ENCODE measurements at regions not wholly inside any gene's neighbourhood (a gene's known extent, or its start where the extent isn't known, plus 50 kb on each side); places are given as distances from the start of the nearest gene placed in this dataset.

DNA sequence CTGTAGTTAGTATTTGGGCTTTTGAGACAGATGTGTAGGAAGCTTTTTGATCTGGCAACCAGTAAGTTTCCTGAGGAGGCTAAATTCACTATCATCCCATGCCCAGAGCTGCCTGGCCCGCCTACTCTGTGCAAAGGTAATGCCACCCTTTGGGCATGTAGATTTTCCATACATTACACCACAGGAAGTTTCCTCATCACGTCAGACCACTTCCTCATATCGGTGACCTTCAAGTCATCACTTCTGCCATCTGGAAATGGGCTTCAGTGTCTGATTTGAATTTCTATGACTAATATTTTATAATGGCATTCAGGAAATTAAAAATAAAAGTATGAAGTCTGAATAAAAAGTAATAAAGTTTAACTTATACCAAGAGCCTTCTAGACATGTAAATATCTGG is 825.4 kb downstream of the DCDC2C start:
- TF ChIP-seq, protein P1, sequence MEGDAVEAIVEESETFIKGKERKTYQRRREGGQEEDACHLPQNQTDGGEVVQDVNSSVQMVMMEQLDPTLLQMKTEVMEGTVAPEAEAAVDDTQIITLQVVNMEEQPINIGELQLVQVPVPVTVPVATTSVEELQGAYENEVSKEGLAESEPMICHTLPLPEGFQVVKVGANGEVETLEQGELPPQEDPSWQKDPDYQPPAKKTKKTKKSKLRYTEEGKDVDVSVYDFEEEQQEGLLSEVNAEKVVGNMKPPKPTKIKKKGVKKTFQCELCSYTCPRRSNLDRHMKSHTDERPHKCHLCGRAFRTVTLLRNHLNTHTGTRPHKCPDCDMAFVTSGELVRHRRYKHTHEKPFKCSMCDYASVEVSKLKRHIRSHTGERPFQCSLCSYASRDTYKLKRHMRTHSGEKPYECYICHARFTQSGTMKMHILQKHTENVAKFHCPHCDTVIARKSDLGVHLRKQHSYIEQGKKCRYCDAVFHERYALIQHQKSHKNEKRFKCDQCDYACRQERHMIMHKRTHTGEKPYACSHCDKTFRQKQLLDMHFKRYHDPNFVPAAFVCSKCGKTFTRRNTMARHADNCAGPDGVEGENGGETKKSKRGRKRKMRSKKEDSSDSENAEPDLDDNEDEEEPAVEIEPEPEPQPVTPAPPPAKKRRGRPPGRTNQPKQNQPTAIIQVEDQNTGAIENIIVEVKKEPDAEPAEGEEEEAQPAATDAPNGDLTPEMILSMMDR (IDR thresholded peaks at IDR 0.05): no peak
- TF ChIP-seq POLR2A (IDR thresholded peaks at IDR 0.05; ENCODE audit: low read depth) (no peak), POLR2AphosphoS5 (IDR thresholded peaks at IDR 0.05) (no peak), EP300 (IDR thresholded peaks at IDR 0.05) (no peak)
